ENCODE measurements at regions not wholly inside any gene's neighbourhood (a gene's known extent, or its start where the extent isn't known, plus 50 kb on each side); places are given as distances from the start of the nearest gene placed in this dataset.
A peak's percentile ranks its signal among the peaks of the same experiment; 100 is the strongest.

- no peak for DNase-seq
Observed at GRCh38 chrX:40267334-40268187, 169.8 kb upstream of the BCOR start.

DNA sequence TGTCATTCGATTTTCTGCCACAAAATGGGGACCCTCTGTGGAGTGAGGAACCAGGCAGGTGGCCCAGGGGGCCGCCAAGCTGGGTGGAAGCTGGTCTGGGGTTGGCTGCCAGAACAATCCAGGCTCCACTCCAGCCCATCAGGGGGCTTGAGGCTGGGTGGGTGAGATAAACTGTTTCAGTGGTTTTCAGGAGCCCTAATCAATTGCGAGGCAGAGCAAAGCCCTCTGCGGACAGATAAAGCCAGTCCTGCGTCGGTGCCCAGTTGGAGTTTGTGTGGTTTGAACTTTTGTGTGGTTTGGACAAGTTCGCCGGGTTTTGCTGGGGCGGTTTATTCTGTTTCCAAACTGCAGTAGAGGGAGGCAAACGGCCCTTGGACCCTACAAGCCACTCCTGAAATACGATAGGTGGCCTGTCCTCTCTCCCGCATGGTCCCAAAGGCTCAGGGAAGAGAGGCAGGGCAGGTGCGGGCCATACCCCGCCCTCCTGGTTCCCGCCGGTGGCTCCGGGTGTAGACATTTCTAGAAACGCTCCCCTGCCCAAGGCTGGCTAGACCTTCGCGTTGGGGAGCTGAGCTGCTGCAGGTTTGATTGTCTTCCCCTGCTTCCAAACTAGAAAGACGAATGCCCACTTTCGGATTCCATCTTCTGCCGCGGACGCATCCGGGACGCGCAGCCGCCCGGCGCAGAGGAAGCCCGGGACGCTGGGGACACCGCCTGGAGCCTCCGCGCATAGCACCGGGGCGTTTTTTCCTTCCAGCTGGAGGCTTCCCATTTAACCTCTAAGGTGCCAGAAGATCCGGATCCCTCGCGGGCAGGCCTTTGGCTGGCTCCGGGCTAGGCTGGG is 169.0 kb upstream of the BCOR start:
- DNase-seq, result peak; percentile 56

DNA sequence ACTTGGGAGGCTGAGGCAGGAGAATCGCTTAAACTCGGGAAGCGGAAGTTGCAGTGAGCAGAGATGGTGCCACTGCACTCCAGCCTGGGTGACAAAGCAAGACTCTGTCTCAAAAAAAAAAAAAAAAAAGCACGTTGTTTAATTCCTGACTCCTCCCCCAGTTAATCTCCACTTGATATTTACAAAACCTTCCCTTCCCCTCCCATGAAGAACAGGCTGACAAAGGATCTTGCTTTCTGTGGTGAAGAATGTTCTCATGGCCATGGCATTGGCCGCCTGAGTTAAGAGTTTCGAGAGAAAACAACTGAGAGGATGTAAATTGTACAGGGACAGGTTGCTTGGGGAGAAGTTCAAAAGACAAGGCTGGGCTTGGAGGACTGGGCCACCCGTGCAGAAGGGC is 168.2 kb upstream of the BCOR start:
- no peak for DNase-seq

GRCh38 chrX:40263014-40263560 is 165.3 kb upstream of the BCOR start:
- no peak for DNase-seq

- no peak for DNase-seq
Observed at GRCh38 chrX:40262157-40263013, 164.6 kb upstream of the BCOR start.

- no peak for DNase-seq
Observed at GRCh38 chrX:40261833-40262156, 164.0 kb upstream of the BCOR start.

DNA sequence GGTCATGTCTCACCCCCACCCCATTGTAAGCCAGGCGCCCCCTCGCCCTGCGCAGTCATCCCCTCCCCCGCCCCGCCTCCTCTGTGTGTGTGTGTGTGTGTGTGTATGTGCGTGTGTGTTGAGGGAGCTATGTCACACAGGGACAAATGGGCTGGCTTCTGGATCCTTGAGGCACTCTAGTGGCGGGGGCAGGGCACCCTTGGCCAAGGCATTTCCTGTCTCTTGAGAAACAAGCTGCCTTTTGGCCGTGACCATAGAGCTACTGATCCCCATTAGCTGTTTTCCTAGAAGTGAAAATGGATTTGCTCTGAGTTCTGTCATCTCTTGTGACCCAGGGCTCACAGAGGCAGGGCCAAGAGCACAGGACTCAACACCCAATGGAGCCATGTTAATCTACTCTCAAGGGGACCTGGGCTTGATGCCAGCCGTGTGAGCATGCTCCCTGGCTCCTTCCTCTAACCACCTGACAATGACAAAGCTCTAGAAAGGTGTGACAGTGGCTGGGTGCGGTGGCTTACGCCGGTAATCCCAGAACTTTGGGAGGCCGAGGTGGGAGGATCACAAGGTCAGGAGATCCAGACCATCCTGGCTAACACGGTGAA is 162.5 kb upstream of the BCOR start:
- no peak for DNase-seq

DNA sequence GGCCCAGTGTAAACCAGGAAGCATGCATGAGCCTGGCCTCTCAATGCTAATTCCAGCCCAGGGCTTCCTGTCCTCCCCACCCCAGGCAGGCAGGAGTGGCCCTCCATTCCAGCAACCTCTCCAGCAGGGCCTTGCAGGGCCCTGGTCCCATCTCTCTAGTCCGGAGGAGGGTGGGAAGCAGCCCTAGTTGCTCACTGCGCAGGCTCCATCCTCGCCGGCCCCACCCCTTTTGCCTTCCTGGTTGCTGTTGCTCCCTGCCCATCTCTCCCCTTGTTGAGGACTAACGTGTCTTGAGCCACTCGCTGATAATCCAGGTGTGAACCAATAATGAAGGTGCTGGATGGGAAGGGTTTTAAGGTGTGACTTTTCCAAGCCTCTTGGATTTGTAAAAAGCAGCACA is 161.2 kb upstream of the BCOR start:
- no peak for DNase-seq

GRCh38 chrX:40253771-40254170 is 156.0 kb upstream of the BCOR start:
- no peak for DNase-seq

- no peak for DNase-seq
Observed at GRCh38 chrX:40249582-40249981, 151.8 kb upstream of the BCOR start.

GRCh38 chrX:40248822-40249221 is 151.1 kb upstream of the BCOR start:
- DNase-seq, result no peak

GRCh38 chrX:40247848-40248622 is 150.3 kb upstream of the BCOR start:
- DNase-seq, result no peak

GRCh38 chrX:40247382-40247781 is 149.6 kb upstream of the BCOR start:
- DNase-seq, result no peak

- DNase-seq, result no peak
Observed at GRCh38 chrX:40245488-40246071, 147.8 kb upstream of the BCOR start.

DNA sequence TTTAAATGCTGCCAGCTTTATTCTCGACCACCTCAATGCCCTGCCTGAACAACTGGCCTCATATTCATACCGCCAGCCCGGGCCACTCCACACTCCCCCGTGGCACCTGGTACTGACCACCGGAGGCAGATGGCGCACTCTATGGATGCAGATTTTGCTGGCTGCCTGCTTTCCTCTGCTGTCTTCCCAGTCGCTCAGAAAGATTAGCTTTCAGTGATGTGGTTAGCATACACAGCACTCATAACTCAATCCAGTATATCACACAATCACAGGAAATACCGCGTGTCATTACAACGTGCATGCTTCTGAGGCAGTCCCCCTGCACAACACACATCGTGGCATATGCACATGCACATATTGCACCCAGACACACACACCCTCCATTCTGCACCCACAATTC is 147.2 kb upstream of the BCOR start:
- DNase-seq, result no peak

DNA sequence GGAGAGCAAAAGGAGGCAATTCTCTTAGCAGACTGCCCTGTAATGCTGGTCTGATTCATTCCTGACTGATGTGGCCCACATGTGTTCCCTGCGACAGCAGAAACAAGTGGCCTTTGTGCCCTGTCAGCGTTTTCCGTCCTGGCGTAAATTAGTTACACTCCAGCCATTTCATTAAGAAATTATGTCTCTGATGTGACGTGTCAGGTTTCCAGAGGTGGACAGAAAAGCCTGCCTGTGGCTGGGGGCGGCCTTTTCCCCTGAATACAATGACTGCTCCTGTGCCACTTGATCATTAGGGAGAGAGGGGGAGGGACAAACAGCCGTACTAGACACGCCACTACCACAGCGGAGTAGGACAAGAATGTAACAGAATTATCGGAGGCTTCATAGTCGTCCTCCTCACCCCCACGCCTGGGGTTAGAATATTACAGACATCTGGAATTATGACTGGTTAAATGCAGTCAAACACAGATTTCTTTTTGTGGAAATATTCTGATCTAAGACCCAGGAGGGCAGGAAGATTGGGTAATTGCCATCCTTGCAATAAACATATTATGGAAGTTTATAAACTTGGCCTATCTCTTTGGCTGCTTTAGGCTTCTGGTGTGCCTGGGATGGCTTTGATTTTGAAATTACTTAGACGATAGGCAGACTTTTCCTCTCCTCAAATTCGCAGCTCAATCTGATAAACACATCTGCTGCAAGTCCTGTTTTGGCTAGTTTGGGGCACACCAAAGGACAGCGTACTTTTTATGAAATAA is 146.2 kb upstream of the BCOR start:
- DNase-seq, result no peak

DNA sequence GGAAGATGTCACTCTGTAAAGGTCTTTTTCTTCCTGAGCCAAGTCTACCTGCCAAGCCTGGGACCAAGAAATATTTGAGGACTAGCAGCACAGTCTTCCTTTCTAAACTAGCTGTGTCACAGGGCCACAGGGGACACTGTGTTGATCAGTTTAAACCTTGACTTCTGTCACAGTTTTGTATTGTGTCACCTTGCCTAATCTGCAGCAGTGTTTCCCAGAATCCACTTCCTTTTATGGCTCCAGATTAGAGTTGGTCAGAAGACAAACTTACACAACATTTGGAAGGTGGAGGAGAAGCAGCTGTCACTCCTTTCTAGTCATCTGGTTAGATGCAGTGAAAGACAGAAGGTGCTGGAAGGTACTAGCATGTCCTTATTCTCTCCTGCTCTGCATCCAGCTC is 143.1 kb upstream of the BCOR start:
- no peak for DNase-seq

DNA sequence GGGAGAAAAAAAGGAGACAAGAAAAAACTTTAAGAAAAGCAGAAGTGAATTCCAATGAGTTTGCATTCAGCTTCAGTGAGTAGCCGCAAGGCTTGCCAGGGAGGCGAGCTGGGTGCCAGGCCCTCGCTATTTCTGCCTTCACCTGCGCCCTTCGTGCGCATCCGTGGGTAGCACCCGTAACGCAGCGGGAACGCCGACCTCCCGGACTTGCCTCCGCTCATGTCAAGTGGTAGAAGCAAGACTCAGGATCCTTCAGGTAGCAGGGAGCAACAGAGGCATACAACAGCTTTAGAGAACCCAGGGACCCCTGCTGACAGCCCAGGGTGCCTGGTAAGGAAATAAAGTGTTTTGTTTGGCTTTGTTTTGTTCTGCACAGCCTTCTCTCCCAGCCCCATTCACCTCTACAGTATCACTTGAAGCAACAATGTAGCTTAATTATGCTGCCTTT is 140.0 kb upstream of the BCOR start:
- no peak for DNase-seq

GRCh38 chrX:40230646-40231045 is 132.9 kb upstream of the BCOR start:
- DNase-seq, result no peak

- DNase-seq, result no peak
Observed at GRCh38 chrX:40227125-40227524, 129.4 kb upstream of the BCOR start.

GRCh38 chrX:40224658-40225057 is 126.9 kb upstream of the BCOR start:
- no peak for DNase-seq

All from stimulated activated CD4-positive, alpha-beta T cell treated with anti-CD3 and anti-CD28 coated beads, Interleukin-4, amount 100 ng/mL, for 1 hour (primary cell).